ENCODE measurements at regions not wholly inside any gene's neighbourhood (a gene's known extent, or its start where the extent isn't known, plus 50 kb on each side); places are given as distances from the start of the nearest gene placed in this dataset.

DNA sequence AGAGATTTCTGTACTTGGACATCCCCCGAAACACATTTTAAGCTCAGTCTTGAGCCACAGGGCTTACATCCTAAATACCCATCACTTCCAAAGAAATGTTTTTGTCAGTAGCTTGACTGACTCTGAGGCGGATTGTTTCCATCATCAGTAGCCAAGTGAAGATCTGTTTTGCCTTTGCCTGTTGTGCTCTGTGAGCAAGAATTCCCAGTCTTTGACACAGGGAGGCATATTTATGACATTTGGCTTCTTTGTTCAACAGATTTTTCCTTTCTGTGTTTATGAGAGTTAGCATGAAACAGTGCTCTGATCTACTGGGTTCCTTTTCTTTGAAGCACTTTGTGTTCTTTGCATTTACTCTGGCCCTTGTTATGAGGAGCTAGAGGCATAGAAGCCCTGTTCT is 132.1 kb upstream of the CDIN1 start:
- TF ChIP-seq, protein P1, sequence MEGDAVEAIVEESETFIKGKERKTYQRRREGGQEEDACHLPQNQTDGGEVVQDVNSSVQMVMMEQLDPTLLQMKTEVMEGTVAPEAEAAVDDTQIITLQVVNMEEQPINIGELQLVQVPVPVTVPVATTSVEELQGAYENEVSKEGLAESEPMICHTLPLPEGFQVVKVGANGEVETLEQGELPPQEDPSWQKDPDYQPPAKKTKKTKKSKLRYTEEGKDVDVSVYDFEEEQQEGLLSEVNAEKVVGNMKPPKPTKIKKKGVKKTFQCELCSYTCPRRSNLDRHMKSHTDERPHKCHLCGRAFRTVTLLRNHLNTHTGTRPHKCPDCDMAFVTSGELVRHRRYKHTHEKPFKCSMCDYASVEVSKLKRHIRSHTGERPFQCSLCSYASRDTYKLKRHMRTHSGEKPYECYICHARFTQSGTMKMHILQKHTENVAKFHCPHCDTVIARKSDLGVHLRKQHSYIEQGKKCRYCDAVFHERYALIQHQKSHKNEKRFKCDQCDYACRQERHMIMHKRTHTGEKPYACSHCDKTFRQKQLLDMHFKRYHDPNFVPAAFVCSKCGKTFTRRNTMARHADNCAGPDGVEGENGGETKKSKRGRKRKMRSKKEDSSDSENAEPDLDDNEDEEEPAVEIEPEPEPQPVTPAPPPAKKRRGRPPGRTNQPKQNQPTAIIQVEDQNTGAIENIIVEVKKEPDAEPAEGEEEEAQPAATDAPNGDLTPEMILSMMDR (IDR thresholded peaks at IDR 0.05; ENCODE audit: borderline replicate concordance, extremely low read depth, low read length, poor library complexity, severe bottlenecking): no peak
- TF ChIP-seq EZH2 (IDR thresholded peaks at IDR 0.05; ENCODE audit: borderline replicate concordance, low read depth, low read length, severe bottlenecking): no peak

Measured in DND-41 (cell line).